Esophagus muscularis mucosa (tissue), 3 donors: ENCODE measurements at regions not wholly inside any gene's neighbourhood (a gene's known extent, or its start where the extent isn't known, plus 50 kb on each side); places are given as distances from the start of the nearest gene placed in this dataset.

Experiments
- POLR2A ChIP-seq: fragments of 450-650 bp; IDR thresholded peaks from one replicate; pipeline ENCODE4 v1.6.1; 2017; ENCODE audit warnings: antibody characterized with exemption, moderate library complexity, mild to moderate bottlenecking, low read depth
- POLR2AphosphoS5 ChIP-seq, 2 donors: sonication (generic); formaldehyde crosslinking; IDR thresholded peaks; one replicate each; pipeline ENCODE4 v1.6.1; 2017; ENCODE audit warnings: antibody characterized with exemption in 2 of 2
- TF ChIP-seq, protein P1 (sequence below), 3 experiments: fragments of 200-600 bp in 2 of 3; fragments of 450-650 bp in 1 of 3; sonication (generic) in 2 of 3; IDR thresholded peaks; one replicate each; pipeline ENCODE4 v1.5.1; 2017 to 2019; ENCODE audit warnings: antibody characterized with exemption in 3 of 3, mild to moderate bottlenecking in 2 of 3, moderate library complexity in 1 of 3

DNA sequence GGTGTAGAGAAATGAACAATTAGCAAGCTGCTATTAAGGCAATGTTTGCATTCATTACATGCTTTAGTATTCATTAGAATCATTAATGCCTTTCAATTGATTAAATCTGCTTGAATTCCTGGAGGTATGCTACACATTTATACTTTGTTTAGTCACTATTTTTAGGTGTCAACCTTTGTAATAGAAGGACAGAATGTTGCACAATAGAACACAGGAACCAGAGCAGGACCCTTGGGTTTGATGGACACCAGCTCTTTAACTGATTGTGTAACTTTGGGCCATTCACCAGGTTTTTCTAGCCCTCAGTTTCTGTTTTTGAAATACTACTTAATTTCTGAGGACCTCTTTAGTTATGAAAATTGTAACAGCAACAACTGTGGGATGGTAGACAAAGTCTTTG lies 317.6 kb upstream of the UMPS start:
- TF ChIP-seq POLR2A = no peak
- TF ChIP-seq, protein P1, sequence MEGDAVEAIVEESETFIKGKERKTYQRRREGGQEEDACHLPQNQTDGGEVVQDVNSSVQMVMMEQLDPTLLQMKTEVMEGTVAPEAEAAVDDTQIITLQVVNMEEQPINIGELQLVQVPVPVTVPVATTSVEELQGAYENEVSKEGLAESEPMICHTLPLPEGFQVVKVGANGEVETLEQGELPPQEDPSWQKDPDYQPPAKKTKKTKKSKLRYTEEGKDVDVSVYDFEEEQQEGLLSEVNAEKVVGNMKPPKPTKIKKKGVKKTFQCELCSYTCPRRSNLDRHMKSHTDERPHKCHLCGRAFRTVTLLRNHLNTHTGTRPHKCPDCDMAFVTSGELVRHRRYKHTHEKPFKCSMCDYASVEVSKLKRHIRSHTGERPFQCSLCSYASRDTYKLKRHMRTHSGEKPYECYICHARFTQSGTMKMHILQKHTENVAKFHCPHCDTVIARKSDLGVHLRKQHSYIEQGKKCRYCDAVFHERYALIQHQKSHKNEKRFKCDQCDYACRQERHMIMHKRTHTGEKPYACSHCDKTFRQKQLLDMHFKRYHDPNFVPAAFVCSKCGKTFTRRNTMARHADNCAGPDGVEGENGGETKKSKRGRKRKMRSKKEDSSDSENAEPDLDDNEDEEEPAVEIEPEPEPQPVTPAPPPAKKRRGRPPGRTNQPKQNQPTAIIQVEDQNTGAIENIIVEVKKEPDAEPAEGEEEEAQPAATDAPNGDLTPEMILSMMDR (IDR thresholded peaks at IDR 0.05) = no peak
- TF ChIP-seq POLR2AphosphoS5 (IDR thresholded peaks at IDR 0.05) = no peak
